RCC 7860 (cell line): ENCODE measurements at regions not wholly inside any gene's neighbourhood (a gene's known extent, or its start where the extent isn't known, plus 50 kb on each side); places are given as distances from the start of the nearest gene placed in this dataset.
A peak's percentile ranks its signal among the peaks of the same experiment; 100 is the strongest.
"Not testable (repeated sequence)": the region's sequence is repeated elsewhere in the genome, so short reads cannot be mapped to it uniquely, and the experiment has no call there.

Experiments used
- DNase-seq: peaks from one replicate; pipeline ENCODE4 v3.0.0-alpha.2; 2015; ENCODE audit warnings: low spot score
- FAIRE-seq: peaks from 2 replicates; lab custom pipeline; 2012; peaks lifted over from hg19 to GRCh38; lab: Jason Lieb, UNC

GRCh38 chr7:81887098-81888090 lies 117.5 kb upstream of the HGF start:
- no peak for DNase-seq
- no peak for FAIRE-seq

- no peak for DNase-seq
- no peak for FAIRE-seq
Observed at GRCh38 chr7:81886211-81886764, 116.4 kb upstream of the HGF start.

- FAIRE-seq (no peak), DNase-seq (no peak)
Observed at GRCh38 chr7:81884817-81885216, 115.0 kb upstream of the HGF start.

GRCh38 chr7:81883801-81884393 lies 114.0 kb upstream of the HGF start:
- FAIRE-seq (no peak), DNase-seq (no peak)

GRCh38 chr7:81882086-81882485 lies 112.2 kb upstream of the HGF start:
- FAIRE-seq (no peak), DNase-seq (no peak)

- DNase-seq: no peak
- FAIRE-seq: no peak
Observed at GRCh38 chr7:81877890-81878289, 108.0 kb upstream of the HGF start.

- FAIRE-seq: no peak
Observed at GRCh38 chr7:81873559-81873958, 103.7 kb upstream of the HGF start.

GRCh38 chr7:81871606-81872265 lies 101.9 kb upstream of the HGF start:
- DNase-seq (no peak), FAIRE-seq (no peak)

More at GRCh38 chr7:81873559-81873958, 103.7 kb upstream of the HGF start:
- DNase-seq: no peak

- no peak for DNase-seq
- peak; percentile 45 for FAIRE-seq
Observed at GRCh38 chr7:81870608-81871007, 100.8 kb upstream of the HGF start.

GRCh38 chr7:81869670-81870069 lies 99.8 kb upstream of the HGF start:
- DNase-seq: peak; percentile 87
- peak; percentile 99 for FAIRE-seq

- DNase-seq (no peak), FAIRE-seq (no peak)
Observed at GRCh38 chr7:81865754-81866153, 95.9 kb upstream of the HGF start.

- FAIRE-seq: no peak
- no peak for DNase-seq
Observed at GRCh38 chr7:81859433-81859832, 89.6 kb upstream of the HGF start.

- FAIRE-seq (peak; percentile 86), DNase-seq (peak; percentile 66)
Observed at GRCh38 chr7:81858820-81859219, 89.0 kb upstream of the HGF start.

- FAIRE-seq (no peak), DNase-seq (peak; percentile 42)
Observed at GRCh38 chr7:81857385-81857784, 87.5 kb upstream of the HGF start.

- FAIRE-seq (no peak), DNase-seq (no peak)
Observed at GRCh38 chr7:81854518-81854917, 84.7 kb upstream of the HGF start.

GRCh38 chr7:81852701-81853100 lies 82.9 kb upstream of the HGF start:
- FAIRE-seq: peak; percentile 28
- DNase-seq: no peak

GRCh38 chr7:81851413-81851812 lies 81.6 kb upstream of the HGF start:
- FAIRE-seq (no peak), DNase-seq (no peak)

GRCh38 chr7:81846398-81846797 lies 76.6 kb upstream of the HGF start:
- DNase-seq (no peak), FAIRE-seq (peak; percentile 12)

GRCh38 chr7:81845744-81846241 lies 75.9 kb upstream of the HGF start:
- FAIRE-seq (no peak), DNase-seq (no peak)

- FAIRE-seq, DNase-seq: not testable (repeated sequence)
Observed at GRCh38 chr7:81843657-81844056, 73.8 kb upstream of the HGF start.

GRCh38 chr7:81842361-81842760 lies 72.5 kb upstream of the HGF start:
- FAIRE-seq (no peak), DNase-seq (no peak)
